NCI-H1105 treated with DMSO at 0.1 percent for 48 hours (cell line): ENCODE measurements at regions not wholly inside any gene's neighbourhood (a gene's known extent, or its start where the extent isn't known, plus 50 kb on each side); places are given as distances from the start of the nearest gene placed in this dataset.
"Not testable (repeated sequence)": the region's sequence is repeated elsewhere in the genome, so short reads cannot be mapped to it uniquely, and the experiment has no call there.

Experiments used
- DNase-seq: peaks from one replicate; lab custom pipeline; 2025; lab: John Stamatoyannopoulos, UW

GRCh38 chr16:26505496-26505895, 561.2 kb upstream of the C16orf82 start:
- no peak for DNase-seq

GRCh38 chr16:26508946-26509345, 557.8 kb upstream of the C16orf82 start:
- not testable (repeated sequence) for DNase-seq

- DNase-seq = no peak
Observed at GRCh38 chr16:26510924-26511323, 555.8 kb upstream of the C16orf82 start.

GRCh38 chr16:26511463-26511862, 555.3 kb upstream of the C16orf82 start:
- DNase-seq = no peak

- DNase-seq = no peak
Observed at GRCh38 chr16:26521626-26522025, 545.1 kb upstream of the C16orf82 start.

- DNase-seq = no peak
Observed at GRCh38 chr16:26524281-26524680, 542.4 kb upstream of the C16orf82 start.

- no peak for DNase-seq
Observed at GRCh38 chr16:26524846-26525245, 541.9 kb upstream of the C16orf82 start.

GRCh38 chr16:26525856-26526255, 540.9 kb upstream of the C16orf82 start:
- DNase-seq = no peak

- DNase-seq = no peak
Observed at GRCh38 chr16:26526633-26527032, 540.1 kb upstream of the C16orf82 start.

- no peak for DNase-seq
Observed at GRCh38 chr16:26530584-26531289, 536.0 kb upstream of the C16orf82 start.

- DNase-seq = no peak
Observed at GRCh38 chr16:26531290-26531730, 535.4 kb upstream of the C16orf82 start.

- DNase-seq = no peak
Observed at GRCh38 chr16:26532456-26532855, 534.3 kb upstream of the C16orf82 start.

- no peak for DNase-seq
Observed at GRCh38 chr16:26542198-26542597, 524.5 kb upstream of the C16orf82 start.

GRCh38 chr16:26546573-26546972, 520.2 kb upstream of the C16orf82 start:
- DNase-seq = no peak

- DNase-seq = no peak
Observed at GRCh38 chr16:26547681-26548080, 519.0 kb upstream of the C16orf82 start.

GRCh38 chr16:26550111-26550610, 516.6 kb upstream of the C16orf82 start:
- no peak for DNase-seq

GRCh38 chr16:26554030-26554429, 512.7 kb upstream of the C16orf82 start:
- DNase-seq = no peak

GRCh38 chr16:26561303-26561702, 505.4 kb upstream of the C16orf82 start:
- no peak for DNase-seq

- no peak for DNase-seq
Observed at GRCh38 chr16:26563018-26563417, 503.7 kb upstream of the C16orf82 start.

GRCh38 chr16:26567356-26567755, 499.4 kb upstream of the C16orf82 start:
- no peak for DNase-seq

- DNase-seq = peak; percentile 6
Observed at GRCh38 chr16:26569793-26570192, 496.9 kb upstream of the C16orf82 start.

GRCh38 chr16:26578748-26579147, 488.0 kb upstream of the C16orf82 start:
- DNase-seq = no peak

- no peak for DNase-seq
Observed at GRCh38 chr16:26583803-26584202, 482.9 kb upstream of the C16orf82 start.

- no peak for DNase-seq
Observed at GRCh38 chr16:26593700-26594099, 473.0 kb upstream of the C16orf82 start.
